GM21423 (cell line): ENCODE measurements at regions not wholly inside any gene's neighbourhood (a gene's known extent, or its start where the extent isn't known, plus 50 kb on each side); places are given as distances from the start of the nearest gene placed in this dataset.

ENCODE experiments used
- ATAC-seq: cut with Tn5 transposase; IDR thresholded peaks from one replicate; pipeline ENCODE4 v1.9.1; 2021; ENCODE audit warnings: mild to moderate bottlenecking, moderate library complexity; ENCODE audit not compliant: unreplicated experiment

DNA sequence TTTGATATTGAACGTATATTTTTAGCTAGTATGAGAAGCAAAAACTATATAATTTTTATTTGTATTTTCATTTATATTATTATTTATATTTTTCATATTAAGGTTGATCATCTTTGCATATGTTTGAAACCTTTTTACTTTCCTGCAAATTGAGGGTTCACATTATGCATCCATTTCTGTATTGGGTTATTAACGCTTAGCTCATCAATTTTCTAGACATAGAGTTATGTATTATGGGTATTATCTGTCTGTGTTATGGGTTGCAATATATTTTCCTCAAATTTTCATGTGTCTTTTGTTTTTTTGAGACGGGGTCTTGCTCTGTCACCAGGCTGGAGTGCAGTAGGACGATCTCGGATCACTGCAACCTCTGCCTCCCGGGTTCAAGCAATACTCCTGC, 2377.0 kb upstream of the WWC1 start:
- ATAC-seq: no peak

- no peak for ATAC-seq
Observed at GRCh38 chr5:165919196-165919595, 2372.2 kb upstream of the WWC1 start.

GRCh38 chr5:165920655-165921054, 2370.8 kb upstream of the WWC1 start:
- ATAC-seq: no peak

- no peak for ATAC-seq
Observed at GRCh38 chr5:165928971-165929370, 2362.5 kb upstream of the WWC1 start.

DNA sequence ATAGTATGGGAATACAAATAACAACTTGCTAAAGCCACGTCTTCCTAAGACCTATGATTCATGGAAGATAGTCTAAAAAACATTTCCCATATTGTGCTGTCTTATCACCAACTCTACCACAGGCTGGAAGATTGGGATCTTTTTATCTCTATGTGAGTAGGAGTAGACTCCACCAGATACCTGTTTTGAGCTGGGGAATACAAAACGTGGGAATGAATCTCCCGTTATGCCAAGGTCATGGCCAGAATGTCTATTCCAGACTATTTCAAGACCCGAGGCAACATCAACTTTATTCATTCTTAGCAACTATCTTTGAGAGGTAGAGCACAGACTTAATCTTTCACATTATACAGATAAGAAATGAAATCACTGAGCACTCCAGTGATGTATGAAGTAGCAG, 2350.9 kb upstream of the WWC1 start:
- no peak for ATAC-seq

DNA sequence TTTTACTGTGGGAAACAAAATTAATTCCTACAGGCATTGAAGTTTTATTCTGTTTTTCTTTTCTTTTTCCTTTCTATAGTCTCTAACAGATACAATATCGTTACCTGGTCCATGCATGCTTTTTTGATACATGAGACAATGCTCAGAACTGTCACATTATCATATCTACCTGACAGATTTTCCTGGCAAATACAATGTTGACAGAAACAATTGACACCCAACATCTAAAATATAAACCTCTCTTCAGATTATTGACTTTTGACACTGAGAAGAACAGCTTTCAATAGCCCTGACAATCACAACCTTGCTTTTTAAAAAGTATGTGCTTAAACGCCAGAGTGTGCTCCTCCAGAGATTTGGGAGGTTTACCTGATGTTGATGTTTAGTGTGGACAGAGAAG, 2334.6 kb upstream of the WWC1 start:
- ATAC-seq: no peak

- ATAC-seq: no peak
Observed at GRCh38 chr5:165981671-165982070, 2309.8 kb upstream of the WWC1 start.

GRCh38 chr5:165996201-165996875, 2295.1 kb upstream of the WWC1 start:
- no peak for ATAC-seq

DNA sequence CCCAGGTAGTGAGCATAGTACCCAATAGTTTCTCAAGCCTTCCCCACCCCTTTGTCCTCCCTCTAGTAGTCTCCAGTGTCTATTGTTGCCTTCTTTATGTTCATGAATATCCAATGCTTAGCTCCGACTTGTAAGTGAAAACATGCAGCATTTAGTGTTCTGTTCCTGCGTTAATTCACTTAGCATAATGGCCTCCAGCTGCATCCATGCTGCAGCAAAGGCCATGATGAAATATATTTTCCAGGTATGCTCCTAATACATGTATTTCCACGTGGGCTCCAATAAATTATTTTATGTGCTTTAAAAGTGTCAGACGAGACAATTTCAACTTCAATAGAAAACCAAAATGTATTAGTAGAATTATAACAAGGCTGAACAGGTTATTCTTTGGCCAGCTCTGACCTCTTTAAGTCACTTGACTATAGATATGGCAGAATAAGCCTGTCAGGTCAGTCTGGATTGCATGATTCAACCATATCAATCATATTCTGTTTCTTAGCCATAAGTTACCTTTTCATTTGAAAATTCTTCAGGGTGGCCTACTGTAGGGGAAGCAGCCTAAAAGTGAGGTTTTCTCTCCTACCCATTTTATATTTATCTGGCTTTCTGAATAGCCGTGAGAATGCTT, 2291.6 kb upstream of the WWC1 start:
- no peak for ATAC-seq

DNA sequence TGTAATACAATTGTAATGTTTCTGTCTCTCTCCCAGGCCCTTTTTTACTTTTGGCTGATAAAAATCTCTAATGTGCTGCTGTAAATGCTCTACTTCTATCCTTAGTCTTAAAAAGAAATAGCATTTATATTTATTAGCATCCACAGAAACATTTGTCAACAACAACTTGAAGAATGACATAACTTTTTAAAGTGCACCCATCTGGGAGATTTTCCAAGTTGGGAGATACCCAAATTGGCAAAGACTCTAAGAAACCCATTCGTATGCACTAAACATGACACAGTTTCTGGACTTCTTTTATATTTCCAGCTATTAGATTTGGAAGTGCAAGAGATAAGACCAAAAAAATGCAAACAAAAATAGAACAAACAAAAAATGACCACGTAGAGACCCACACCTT, 2287.4 kb upstream of the WWC1 start:
- no peak for ATAC-seq

DNA sequence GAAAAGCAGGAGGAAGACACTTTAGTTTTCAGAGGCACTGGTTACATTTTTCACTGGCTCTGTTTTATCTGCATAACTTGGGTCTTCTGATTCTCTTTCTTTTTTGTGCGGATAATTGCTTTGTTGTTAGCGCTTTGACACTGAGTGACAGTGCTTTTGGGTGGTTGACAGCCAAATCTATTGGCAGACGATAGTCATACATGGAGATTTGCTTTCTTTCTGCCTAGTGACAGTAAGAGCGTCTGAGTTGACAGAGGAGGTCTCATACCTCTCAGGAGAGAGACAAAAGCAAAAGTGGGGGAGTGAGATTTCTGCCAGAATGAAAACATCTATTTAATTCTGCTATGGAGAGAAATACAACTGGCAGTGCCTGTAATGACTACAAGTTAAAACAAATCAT, 2278.0 kb upstream of the WWC1 start:
- no peak for ATAC-seq

DNA sequence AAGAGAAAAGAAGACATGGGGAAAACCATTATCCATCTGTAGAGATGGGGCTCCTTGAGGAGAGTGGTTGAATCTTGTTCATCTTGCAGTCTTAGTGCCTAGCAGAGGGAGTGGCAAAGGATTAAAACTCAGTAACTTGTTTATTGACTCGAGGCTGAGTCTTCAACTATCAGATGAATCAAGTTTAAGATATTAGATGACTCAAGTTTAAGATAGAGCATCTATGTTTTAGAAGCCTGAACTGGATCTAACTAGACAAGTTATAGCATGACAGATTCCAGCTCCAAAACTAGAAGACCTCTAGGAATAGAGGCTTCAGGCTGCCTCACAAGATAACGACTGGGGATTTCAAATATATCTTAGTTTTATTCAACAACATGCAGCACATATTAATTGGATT, 2277.2 kb upstream of the WWC1 start:
- ATAC-seq: no peak

DNA sequence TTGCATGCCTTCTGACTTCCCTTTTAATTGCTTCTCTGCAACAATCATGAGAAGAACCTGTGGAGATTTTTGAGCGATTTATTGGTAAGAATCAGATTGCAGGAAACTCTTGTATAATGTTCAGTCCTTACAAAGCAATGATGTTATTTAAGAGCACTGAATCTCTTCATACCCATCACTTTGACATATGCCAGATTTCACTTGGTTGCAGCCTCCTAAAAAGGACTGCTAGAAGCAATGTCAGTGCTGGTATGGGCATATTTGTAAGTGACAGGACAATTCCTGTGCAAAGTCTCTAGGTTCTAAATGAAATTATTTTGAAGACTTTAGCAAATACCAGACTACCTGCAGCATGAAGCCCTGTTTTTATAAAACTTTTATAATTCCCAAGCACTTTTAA, 2272.7 kb upstream of the WWC1 start:
- ATAC-seq: no peak

DNA sequence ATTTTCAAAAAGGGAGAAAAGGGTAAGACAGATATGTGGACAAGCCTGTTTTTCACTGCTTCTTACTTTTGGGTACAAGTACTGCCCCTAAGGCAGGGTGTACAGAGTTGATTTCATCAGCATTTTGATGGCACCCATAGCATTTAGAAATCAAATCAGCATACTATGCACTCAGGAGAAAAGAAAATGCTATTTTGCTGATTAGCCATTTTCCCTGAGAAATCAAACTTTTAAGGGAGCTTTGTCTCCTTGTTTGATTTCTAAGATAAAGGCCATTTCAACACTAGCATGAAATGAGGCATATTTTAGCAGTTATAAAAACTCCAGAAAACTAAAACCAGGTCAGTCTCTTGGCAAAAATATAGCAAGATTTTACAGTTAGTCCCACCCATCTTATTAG, 2269.4 kb upstream of the WWC1 start:
- no peak for ATAC-seq

- no peak for ATAC-seq
Observed at GRCh38 chr5:166024970-166025369, 2266.5 kb upstream of the WWC1 start.

DNA sequence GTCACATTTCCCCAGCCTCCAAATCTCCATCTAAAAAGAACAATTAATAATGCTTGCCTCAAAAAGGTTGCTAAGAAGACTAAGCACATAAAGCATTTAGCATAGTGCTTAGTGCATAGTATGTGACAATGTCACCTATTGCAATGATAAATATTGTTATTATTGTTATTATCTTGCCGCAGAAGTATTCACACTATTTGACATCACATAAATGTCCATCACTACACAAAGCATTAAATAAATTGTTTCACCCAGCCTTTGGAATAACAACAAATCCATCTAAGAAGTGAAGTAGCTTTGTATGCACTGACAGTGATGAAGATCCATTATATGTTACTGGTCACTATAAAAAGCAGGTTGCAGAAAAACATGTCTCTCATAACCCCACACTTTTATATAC, 2263.9 kb upstream of the WWC1 start:
- no peak for ATAC-seq

- no peak for ATAC-seq
Observed at GRCh38 chr5:166031926-166032325, 2259.5 kb upstream of the WWC1 start.

DNA sequence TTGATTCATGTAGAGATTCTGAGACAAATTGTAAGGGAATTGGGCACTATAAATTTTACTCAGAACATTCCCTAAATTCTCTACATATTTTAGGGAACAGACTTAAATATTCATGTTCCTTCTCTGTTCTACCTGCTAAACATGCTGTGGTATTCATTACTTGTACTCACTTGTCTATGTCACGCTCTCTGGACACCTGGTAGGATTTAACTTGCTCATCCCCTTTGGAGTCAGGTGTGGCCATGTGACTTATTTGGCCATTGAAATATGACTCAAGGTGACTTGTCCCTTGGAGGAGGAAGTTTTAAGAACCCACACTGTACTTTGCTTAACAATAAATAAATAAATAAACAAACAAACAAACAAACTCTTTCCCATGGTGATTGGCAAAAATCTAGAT, 2258.8 kb upstream of the WWC1 start:
- no peak for ATAC-seq

DNA sequence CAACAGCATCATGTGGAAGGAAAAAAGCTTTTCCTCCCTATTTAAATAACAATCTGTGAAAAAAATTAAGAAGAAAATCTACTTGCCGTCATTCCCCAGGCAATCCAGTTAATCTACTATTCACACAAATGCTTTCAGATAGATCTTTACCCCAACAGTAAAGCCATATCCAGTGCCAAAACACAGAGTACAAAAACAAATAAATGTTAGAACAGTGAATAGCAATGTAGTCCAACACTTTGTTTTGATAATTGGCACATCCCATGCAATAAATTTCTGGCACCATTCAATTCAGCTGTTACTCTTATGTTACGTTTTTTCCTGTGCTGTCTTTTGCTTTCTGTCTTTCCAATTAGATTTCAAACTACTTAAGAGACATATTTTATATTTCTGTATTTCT, 2245.5 kb upstream of the WWC1 start:
- no peak for ATAC-seq

GRCh38 chr5:166046956-166047355, 2244.5 kb upstream of the WWC1 start:
- ATAC-seq: no peak

DNA sequence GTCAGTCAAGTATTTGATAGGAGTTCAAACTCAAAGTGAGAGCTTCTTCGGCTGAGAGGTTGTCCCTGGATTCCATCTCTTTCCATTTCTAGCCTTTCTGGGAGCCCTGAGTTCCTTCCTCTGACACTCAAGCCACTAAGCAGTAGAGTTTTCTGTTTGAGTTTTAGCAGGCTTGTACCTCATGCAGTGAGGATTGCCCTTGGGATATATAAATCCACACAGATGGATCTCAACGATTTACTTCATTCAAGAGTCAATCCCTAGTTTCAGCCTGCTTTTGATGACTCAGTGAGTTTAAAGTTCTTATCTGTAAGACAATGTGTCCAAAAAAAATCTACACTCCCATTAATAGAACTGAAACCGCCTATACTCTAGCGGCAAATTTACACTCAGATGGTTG, 2240.9 kb upstream of the WWC1 start:
- ATAC-seq: no peak

DNA sequence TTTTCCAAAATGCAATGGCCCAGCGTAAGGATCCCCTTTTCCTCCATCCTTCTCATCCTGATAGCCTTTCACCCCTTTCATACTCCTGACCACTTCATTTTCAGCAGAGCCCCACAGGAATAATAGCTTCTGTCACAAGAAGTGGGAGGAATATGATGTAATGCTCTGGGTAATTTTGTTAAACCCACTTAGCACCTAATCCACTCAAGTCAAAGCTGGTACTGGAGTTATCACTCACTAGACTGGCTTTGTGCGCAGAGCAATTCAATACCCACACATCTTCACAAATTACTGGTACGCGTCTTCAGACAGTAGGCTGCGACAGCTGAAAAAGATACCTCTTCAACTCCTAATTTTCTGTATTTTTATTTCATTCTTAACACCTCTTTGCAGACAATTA, 2232.8 kb upstream of the WWC1 start:
- ATAC-seq: no peak

- no peak for ATAC-seq
Observed at GRCh38 chr5:166062094-166062493, 2229.4 kb upstream of the WWC1 start.
